Thyroid gland (tissue), 4 donors: ENCODE measurements at regions not wholly inside any gene's neighbourhood (a gene's known extent, or its start where the extent isn't known, plus 50 kb on each side); places are given as distances from the start of the nearest gene placed in this dataset.

Experiments
- DNase-seq, 2 donors: peaks; one replicate each; pipeline ENCODE4 v3.0.0-alpha.2; 2019
- H3K27ac ChIP-seq, 3 donors: fragments of 200-600 bp; sonication (generic); 1 replicate in 2 of 3; 2 replicates in 1 of 3; pipeline ENCODE4 v1.5.1; 2016 to 2019; ENCODE audit warnings: mild to moderate bottlenecking in 1 of 3, moderate library complexity in 1 of 3
- H3K27me3 ChIP-seq: fragments of 200-600 bp; sonication (generic); one replicate; pipeline ENCODE4 v1.5.1; 2019
- H3K36me3 ChIP-seq, 2 donors: fragments of 200-600 bp; sonication (generic); one replicate each; pipeline ENCODE4 v1.5.1; 2016 to 2019
- H3K4me1 ChIP-seq, 2 donors: fragments of 200-600 bp; sonication (generic); one replicate each; pipeline ENCODE4 v1.5.1; 2017 to 2019
- H3K4me3 ChIP-seq, 3 donors: fragments of 200-600 bp; sonication (generic); replicated peaks in 1 of 3; 1 replicate in 2 of 3; 2 replicates in 1 of 3; pipeline ENCODE4 v1.5.1; 2016; ENCODE audit warnings: mild to moderate bottlenecking in 1 of 3
- H3K9me3 ChIP-seq: fragments of 200-600 bp; sonication (generic); one replicate; pipeline ENCODE4 v1.5.1; 2017
- POLR2A ChIP-seq, 2 donors: fragments of 450-650 bp; IDR thresholded peaks; one replicate each; pipeline ENCODE4 v1.6.1; 2017; ENCODE audit warnings: antibody characterized with exemption in 2 of 2, mild to moderate bottlenecking in 2 of 2, moderate library complexity in 1 of 2
- WGBS, 2 donors: methylation state at CpG; one replicate each; pipeline ENCODE4 v1.1.5; 2017; 5-methylcytosine and 5-hydroxymethylcytosine counted together
- intact Hi-C: fragments of 100-400 bp; cut with DNase I; formaldehyde crosslinking; loops from one replicate; pipeline ENCODE4 v1.15.1; 2023
- TF ChIP-seq, protein P1 (sequence below), 6 experiments: fragments of 200-600 bp in 3 of 6; fragments of 450-650 bp in 3 of 6; sonication (generic) in 3 of 6; IDR thresholded peaks; one replicate each; pipeline ENCODE4 v1.5.1; 2016 to 2019; ENCODE audit warnings: antibody characterized with exemption in 6 of 6, mild to moderate bottlenecking in 2 of 6, inconsistent platforms in 1 of 6, moderate library complexity in 1 of 6

DNA sequence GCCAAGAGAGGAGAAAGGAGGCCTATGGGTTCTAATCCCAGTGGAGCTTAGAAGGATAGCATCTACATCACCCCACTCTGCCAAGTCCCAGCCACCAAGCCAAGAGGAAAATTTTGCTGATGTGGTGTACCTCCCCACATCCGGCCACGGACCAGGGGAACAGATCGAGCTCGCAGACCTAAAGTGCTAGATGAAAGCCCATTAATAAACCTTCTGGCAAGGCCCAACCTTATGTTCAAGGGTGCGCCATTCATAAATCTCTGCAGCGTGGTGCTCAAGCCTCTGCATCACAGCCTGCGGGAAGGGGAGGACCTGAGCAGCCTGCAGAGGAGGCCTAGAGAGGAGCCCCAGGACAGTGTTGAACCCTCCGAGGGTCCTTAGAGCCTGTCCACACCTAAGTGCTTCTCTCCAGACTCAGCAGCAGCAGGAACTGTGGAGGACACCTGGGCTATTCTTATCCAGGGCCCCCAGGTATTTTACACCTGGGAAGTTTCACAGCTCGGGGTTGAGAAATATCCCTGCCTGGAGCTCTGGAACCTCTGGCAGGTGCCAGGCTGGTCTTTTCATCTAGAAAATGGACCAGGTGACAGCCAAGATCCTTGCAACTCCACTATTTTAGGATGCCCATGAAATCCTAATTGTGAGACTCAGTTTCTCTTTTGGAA, 68.0 kb downstream of the MRPL46 start:
- no peak for DNase-seq
- no peaks in the 10 kb centered on the region for H3K4me1 ChIP-seq
- intact Hi-C loops = no loop called here
- H3K4me3 ChIP-seq = no peak overlapping the region
- 79 to 91% methylated on average over 8 to 9 of the region's 9 CpGs for WGBS, 2 donors
- no peaks in the 10 kb centered on the region for H3K9me3 ChIP-seq
- no peaks in the 10 kb centered on the region for H3K27me3 ChIP-seq
- no peaks in the 10 kb centered on the region for H3K36me3 ChIP-seq
- no peak overlapping the region for H3K27ac ChIP-seq
- TF ChIP-seq, protein P1, sequence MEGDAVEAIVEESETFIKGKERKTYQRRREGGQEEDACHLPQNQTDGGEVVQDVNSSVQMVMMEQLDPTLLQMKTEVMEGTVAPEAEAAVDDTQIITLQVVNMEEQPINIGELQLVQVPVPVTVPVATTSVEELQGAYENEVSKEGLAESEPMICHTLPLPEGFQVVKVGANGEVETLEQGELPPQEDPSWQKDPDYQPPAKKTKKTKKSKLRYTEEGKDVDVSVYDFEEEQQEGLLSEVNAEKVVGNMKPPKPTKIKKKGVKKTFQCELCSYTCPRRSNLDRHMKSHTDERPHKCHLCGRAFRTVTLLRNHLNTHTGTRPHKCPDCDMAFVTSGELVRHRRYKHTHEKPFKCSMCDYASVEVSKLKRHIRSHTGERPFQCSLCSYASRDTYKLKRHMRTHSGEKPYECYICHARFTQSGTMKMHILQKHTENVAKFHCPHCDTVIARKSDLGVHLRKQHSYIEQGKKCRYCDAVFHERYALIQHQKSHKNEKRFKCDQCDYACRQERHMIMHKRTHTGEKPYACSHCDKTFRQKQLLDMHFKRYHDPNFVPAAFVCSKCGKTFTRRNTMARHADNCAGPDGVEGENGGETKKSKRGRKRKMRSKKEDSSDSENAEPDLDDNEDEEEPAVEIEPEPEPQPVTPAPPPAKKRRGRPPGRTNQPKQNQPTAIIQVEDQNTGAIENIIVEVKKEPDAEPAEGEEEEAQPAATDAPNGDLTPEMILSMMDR (IDR thresholded peaks at IDR 0.05) = no peak
- no peak for TF ChIP-seq POLR2A (IDR thresholded peaks at IDR 0.05)

DNA sequence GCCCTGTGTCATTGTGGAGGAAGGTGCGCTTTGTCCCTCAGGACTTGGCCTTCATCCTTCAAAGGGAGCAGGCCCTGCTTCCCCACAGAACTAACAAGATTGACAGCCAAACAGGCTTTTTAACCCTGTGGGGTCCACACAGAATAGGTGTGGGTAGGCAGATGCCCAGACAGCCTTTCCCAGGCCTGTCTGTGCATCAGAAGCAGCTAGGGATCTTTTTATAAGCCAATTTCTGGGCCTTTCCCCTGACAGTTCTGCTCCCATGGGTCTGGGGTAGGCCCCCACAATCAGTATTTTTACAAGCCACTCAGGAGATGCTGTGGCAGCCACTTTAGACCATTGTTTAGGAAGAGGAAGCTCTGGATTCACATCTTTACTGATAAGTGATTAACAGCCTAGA, 69.2 kb downstream of the MRPL46 start:
- Histone ChIP-seq H3K36me3 (no peaks in the 10 kb centered on the region), H3K27me3 (no peaks in the 10 kb centered on the region), H3K4me1 (no peaks in the 10 kb centered on the region), H3K9me3 (no peaks in the 10 kb centered on the region), H3K4me3 (no peak overlapping the region), H3K27ac (no peak overlapping the region)
- TF ChIP-seq, protein P1 (IDR thresholded peaks at IDR 0.05) = no peak
- no peak for TF ChIP-seq POLR2A (IDR thresholded peaks at IDR 0.05)
- intact Hi-C loops = no loop called here
- 100% methylated on average over 1 of the region's 1 CpG; no CpG with 5 or more reads in 1 of the 2 donors for WGBS, 2 donors
- no peak for DNase-seq

DNA sequence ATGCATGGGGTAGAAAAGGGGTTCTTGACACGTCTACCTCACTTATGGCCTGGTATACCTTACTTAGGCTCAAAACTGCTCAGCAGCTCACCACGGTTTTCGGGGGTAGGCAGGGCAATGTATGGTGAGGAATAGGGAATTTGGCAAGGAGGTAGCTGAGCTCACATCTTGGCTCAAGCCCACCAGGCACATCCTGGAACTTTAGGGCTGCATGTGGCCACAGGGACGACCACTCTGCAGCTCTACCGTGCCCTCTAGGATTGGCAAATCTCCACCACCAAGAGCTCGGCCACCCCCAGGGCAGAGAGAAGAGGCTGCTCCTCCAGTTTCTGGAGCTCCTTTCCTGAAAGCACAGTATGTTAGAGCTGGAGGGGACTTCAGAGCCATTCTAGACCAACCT, 69.7 kb downstream of the MRPL46 start:
- intact Hi-C loops = no loop called here
- Histone ChIP-seq H3K27me3 (no peaks in the 10 kb centered on the region), H3K9me3 (no peaks in the 10 kb centered on the region), H3K4me3 (no peak overlapping the region), H3K4me1 (no peaks in the 10 kb centered on the region), H3K36me3 (no peaks in the 10 kb centered on the region), H3K27ac (no peak overlapping the region)
- no peak for DNase-seq
- WGBS, 2 donors = 86 to 87% methylated on average over 6 of the region's 6 CpGs
- no peak for TF ChIP-seq POLR2A (IDR thresholded peaks at IDR 0.05)
- TF ChIP-seq, protein P1 (IDR thresholded peaks at IDR 0.05) = no peak

DNA sequence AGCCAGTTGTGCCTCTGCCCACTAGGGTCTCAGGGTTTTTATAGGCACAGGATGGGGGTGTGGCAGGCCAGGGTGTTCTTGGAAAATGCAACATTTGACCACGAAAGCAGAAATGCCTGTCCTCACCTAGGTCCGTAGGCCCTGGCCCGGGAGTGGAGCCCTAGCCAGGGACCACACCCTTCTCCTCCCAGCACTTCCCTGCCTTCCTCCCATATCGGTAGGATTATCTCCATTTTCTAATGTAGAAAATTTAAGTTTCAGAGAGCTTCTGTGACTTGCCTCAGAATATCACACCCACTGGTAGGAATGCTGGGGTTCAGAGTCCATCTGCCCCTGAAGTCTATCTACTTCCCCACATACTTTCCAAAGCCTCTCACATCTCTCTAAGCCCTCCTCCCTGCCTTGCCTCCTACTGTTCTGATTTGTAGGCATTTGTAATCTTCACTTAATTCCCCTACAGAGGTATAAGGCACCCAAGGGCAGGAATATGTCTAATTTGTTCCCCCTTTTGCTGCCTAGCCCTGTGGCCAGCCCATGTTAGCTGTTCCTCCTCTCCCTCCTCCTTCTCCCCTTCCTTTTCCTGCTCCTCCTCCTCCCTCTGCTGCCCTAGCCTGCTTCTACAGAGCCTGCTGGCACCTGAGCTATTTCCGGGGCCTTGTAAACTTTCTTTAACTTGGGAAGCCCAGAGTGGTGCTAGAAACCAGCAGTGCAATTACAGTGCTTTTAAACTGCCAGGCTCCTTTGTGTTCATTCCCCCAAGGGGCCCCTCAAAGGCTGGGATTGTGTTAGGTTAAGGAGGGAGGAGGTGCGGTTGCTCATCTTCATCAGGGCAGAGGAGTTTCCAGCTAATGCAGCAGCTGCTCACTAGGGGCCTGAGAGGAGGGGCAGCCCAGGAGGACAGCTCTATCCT, 71.1 kb downstream of the MRPL46 start:
- H3K9me3 ChIP-seq = no peaks in the 10 kb centered on the region
- H3K4me1 ChIP-seq = no peaks in the 10 kb centered on the region
- TF ChIP-seq, protein P1 (IDR thresholded peaks at IDR 0.05) = no peak
- TF ChIP-seq POLR2A (IDR thresholded peaks at IDR 0.05) = no peak
- no peaks in the 10 kb centered on the region for H3K36me3 ChIP-seq
- DNase-seq = no peak
- no peaks in the 10 kb centered on the region for H3K27me3 ChIP-seq
- no peak overlapping the region for H3K4me3 ChIP-seq
- no peak overlapping the region for H3K27ac ChIP-seq
- 67 to 71% methylated on average over 6 of the region's 6 CpGs for WGBS, 2 donors
- intact Hi-C loops = no loop called here

DNA sequence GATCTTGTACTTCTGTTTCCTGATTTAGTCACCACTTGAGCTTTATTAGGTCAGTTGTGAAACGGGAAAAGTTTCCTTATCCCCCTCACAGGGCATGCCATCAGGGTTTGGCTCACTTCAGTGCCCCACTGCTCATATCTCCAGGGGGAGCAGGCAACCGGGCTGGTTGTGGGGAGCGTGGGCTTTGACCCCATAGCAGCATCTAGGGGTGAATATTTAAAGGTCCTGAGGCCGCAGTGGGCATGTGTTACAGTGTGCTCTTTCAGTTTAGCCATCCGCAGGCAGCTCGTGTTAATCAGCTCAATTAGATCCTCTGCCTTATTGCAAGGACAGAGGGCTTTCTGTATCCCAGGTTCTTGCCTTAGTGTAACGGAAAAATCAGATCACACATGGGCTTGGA, 71.9 kb downstream of the MRPL46 start:
- Histone ChIP-seq H3K4me1 (no peaks in the 10 kb centered on the region), H3K36me3 (no peaks in the 10 kb centered on the region), H3K27ac (no peak overlapping the region), H3K27me3 (no peaks in the 10 kb centered on the region), H3K9me3 (no peaks in the 10 kb centered on the region), H3K4me3 (no peak overlapping the region)
- DNase-seq = no peak
- TF ChIP-seq POLR2A (IDR thresholded peaks at IDR 0.05) = no peak
- TF ChIP-seq, protein P1 (IDR thresholded peaks at IDR 0.05) = no peak
- intact Hi-C loops = no loop called here
- 83 to 88% methylated on average over 7 of the region's 7 CpGs for WGBS, 2 donors
